SJCRH30 (cell line): ENCODE measurements at regions not wholly inside any gene's neighbourhood (a gene's known extent, or its start where the extent isn't known, plus 50 kb on each side); places are given as distances from the start of the nearest gene placed in this dataset.

Experiments
- DNase-seq, 2 experiments: peaks; one replicate each; pipeline ENCODE4 v3.0.0-alpha.2; 2015 to 2020
- H3K27ac ChIP-seq: fragments of 250-450 bp; sonication (Bioruptor Pico); 2 replicates; pipeline ENCODE4 v1.5.1; 2020; ENCODE audit warnings: mild to moderate bottlenecking, moderate library complexity
- H3K27me3 ChIP-seq: fragments of 250-450 bp; sonication (Bioruptor Pico); 2 replicates; pipeline ENCODE4 v1.5.1; 2020; ENCODE audit warnings: mild to moderate bottlenecking, moderate library complexity
- H3K36me3 ChIP-seq: fragments of 250-450 bp; sonication (Bioruptor Pico); 2 replicates; pipeline ENCODE4 v1.5.1; 2020; ENCODE audit warnings: mild to moderate bottlenecking, moderate library complexity
- H3K4me1 ChIP-seq: fragments of 250-450 bp; sonication (Bioruptor Pico); 2 replicates; pipeline ENCODE4 v1.5.1; 2020; ENCODE audit warnings: mild to moderate bottlenecking, moderate library complexity
- H3K4me3 ChIP-seq: fragments of 250-450 bp; sonication (Bioruptor Pico); 2 replicates; pipeline ENCODE4 v1.5.1; 2020; ENCODE audit warnings: mild to moderate bottlenecking, moderate library complexity
- H3K9me3 ChIP-seq: fragments of 250-450 bp; sonication (Bioruptor Pico); replicated peaks from 2 replicates; pipeline ENCODE4 v1.5.1; 2020; ENCODE audit warnings: mild to moderate bottlenecking, moderate library complexity

DNA sequence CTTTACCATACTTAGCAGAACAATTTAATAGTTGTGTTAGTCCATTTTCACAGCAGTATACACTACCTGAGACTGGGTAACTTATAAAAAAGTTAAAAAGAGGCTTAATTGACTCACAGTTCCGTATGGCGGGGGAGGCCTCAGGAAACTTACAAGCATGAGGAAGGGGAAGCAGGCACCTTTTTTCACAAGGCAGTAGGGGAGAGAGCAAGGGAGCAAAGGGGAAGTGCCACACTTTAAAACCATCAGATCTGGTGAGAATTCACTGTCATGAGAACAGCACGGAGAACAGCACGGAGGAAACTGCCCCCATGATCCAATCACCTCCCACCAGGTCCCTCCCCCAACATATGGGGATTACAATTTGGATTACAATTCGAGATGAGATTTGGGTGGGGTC lies 269.9 kb downstream of the MTRR start:
- Histone ChIP-seq H3K9me3 (no peaks in the 10 kb centered on the region), H3K27ac (no peak overlapping the region), H3K4me1 (no peaks in the 10 kb centered on the region), H3K27me3 (no peaks in the 10 kb centered on the region), H3K4me3 (no peak overlapping the region), H3K36me3 (no peaks in the 10 kb centered on the region)
- DNase-seq: no peak

DNA sequence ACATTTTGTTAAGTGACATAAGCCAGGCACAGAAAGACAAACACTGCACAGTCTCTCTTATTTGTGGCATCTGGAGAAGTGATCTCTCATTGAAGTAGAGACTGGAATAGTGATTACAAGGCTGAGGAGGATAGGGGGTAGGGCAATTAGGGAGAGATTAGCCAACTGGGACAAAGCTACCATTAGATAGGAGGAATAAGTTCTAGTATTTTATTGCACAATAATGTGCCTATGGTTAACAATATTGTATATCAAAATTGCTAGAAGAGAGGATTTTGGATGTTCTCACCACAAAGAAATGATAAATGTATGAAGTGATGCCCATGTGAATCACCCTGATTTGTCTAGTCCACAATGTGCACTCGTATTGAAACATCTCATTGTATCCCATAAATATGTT lies 281.8 kb downstream of the MTRR start:
- no peaks in the 10 kb centered on the region for H3K9me3 ChIP-seq
- no peaks in the 10 kb centered on the region for H3K36me3 ChIP-seq

DNA sequence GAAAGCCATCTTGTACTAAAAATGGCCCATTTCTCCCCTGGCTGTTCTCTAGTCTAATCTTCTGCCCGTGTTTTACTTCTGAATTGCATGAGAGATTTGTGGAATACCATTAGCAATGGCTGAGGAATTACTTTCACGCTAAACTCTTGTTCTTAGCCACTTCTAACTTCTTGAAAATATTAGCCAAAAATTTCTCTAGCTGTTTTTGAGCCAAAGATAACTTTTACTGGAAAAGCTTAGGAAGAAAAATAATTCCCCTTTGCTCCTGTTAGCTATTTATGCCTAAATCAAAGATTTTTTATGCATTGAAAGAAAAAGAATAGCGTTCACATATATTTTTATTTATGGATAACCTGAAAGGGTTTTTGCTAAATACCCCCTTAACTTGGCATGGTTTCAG lies 287.8 kb downstream of the MTRR start:
- Histone ChIP-seq H3K4me3 (no peak overlapping the region), H3K9me3 (no peaks in the 10 kb centered on the region), H3K4me1 (no peaks in the 10 kb centered on the region), H3K27me3 (no peaks in the 10 kb centered on the region), H3K27ac (no peak overlapping the region), H3K36me3 (no peaks in the 10 kb centered on the region)
- DNase-seq: no peak

More for the DNA sequence above, 281.8 kb downstream of the MTRR start:
- no peak overlapping the region for H3K27ac ChIP-seq
- H3K4me3 ChIP-seq: no peak overlapping the region
- H3K27me3 ChIP-seq: no peaks in the 10 kb centered on the region
- no peak for DNase-seq
- H3K4me1 ChIP-seq: no peaks in the 10 kb centered on the region

DNA sequence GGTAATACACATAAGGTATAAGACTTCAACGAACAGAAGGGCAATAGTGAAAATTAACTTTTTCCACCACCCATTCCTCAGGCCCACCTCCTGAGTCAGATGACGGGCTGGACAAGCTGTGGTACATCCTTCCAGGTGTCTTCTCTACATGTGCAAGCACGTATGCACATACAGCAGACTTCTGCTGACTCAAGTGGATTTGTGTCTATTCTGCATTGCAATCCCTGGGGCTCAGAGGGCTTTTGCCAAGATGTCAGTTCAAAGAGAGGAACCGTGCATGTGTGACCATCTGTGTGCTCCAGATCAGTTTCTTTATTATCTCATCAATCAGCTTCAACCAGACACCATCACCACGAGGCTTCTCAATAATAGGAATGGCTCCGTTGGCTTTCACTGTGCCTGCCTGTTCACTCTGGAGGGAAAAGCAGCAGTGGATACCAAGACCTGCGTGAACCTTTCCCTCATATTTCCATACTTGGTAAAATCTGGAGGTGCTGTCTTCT lies 288.4 kb downstream of the MTRR start:
- H3K4me1 ChIP-seq: no peaks in the 10 kb centered on the region
- H3K4me3 ChIP-seq: no peak overlapping the region
- H3K27me3 ChIP-seq: no peaks in the 10 kb centered on the region
- H3K27ac ChIP-seq: no peak overlapping the region
- H3K9me3 ChIP-seq: no peaks in the 10 kb centered on the region
- no peaks in the 10 kb centered on the region for H3K36me3 ChIP-seq
- no peak for DNase-seq

DNA sequence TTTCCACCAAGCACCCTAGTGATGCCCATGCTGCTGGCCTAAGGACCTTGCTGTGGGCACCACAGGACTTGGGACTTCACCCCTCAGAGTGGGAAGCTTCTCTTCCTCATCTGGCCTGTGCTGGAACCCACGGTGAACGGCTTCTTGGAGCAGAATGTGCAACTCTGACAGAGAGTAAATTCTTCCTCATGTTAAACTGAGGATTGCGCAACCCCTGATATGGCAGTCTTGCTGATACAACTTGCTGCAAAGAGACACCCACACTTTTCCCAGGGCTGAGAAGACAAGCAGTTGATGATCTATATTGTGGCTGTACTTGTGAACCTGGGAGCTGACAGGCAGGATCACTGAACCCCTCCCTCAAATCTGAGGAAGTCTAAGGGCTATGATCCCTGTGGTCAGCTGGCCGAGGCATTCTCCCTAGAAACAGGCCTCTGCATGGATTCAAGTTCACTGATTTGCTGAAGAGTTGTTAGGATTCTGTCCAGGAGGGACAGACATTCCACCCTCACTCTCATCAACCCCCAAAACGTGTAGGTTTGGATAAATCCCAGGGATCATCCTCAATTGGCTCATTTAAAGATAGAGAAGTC lies 307.2 kb downstream of the MTRR start:
- Histone ChIP-seq H3K4me3 (no peak overlapping the region), H3K4me1 (no peaks in the 10 kb centered on the region), H3K36me3 (no peaks in the 10 kb centered on the region), H3K9me3 (no peaks in the 10 kb centered on the region), H3K27ac (no peak overlapping the region), H3K27me3 (no peaks in the 10 kb centered on the region)
- no peak for DNase-seq

DNA sequence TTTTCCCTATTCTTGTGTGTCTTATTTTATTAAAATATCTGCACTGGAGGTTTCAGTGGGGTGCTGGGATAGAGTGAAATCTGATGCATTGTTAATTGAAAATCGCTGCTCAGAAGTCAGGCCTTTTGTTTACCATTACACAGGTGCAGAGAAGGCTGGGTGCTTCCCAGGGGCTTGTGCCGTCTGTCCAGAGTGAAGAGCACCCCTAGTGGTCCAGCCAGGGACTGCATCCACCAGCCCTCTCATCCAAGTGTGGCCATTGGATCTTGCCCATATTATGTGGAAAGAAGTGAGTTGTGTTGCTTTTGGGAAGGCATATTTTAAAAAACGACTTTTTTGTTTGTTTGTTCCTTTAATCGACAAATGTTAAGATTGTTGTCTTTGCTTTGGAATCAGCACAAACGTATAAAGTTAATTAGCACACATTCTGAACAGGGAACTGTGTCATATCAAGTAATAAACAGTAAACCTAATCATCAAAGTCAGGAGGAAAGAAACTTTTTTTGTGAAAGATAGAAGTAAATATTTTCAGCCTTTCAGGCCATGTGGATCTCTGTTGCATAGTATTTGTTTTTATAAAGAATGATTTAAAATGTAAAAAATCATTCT lies 315.6 kb downstream of the MTRR start:
- Histone ChIP-seq H3K4me1 (no peaks in the 10 kb centered on the region), H3K36me3 (no peaks in the 10 kb centered on the region), H3K9me3 (no peaks in the 10 kb centered on the region), H3K4me3 (no peak overlapping the region), H3K27ac (no peak overlapping the region), H3K27me3 (no peaks in the 10 kb centered on the region)
- peak; percentile 44 to 66 for DNase-seq

DNA sequence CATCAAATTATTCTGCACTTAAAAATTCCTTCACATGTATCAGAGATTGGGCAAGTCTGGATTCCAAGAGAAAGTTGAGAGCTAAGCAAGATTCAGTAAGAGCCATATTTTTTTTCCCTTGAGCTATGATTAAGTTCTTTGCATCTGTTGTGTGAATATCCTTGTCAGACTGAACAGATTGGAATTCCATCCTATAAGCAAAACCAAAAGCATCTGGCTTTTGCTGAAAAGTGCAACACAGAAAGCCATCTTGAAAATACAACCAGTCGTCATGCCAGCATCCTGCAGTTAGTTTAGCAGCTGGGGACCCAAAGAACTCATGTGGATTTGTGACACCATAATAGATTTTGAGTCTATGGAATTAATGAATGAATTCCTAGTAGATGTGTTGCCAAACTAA lies 316.9 kb downstream of the MTRR start:
- no peaks in the 10 kb centered on the region for H3K9me3 ChIP-seq
- H3K27me3 ChIP-seq: no peaks in the 10 kb centered on the region
- no peak overlapping the region for H3K27ac ChIP-seq
- H3K4me1 ChIP-seq: no peaks in the 10 kb centered on the region
- DNase-seq: no peak
- no peak overlapping the region for H3K4me3 ChIP-seq
- H3K36me3 ChIP-seq: no peaks in the 10 kb centered on the region

DNA sequence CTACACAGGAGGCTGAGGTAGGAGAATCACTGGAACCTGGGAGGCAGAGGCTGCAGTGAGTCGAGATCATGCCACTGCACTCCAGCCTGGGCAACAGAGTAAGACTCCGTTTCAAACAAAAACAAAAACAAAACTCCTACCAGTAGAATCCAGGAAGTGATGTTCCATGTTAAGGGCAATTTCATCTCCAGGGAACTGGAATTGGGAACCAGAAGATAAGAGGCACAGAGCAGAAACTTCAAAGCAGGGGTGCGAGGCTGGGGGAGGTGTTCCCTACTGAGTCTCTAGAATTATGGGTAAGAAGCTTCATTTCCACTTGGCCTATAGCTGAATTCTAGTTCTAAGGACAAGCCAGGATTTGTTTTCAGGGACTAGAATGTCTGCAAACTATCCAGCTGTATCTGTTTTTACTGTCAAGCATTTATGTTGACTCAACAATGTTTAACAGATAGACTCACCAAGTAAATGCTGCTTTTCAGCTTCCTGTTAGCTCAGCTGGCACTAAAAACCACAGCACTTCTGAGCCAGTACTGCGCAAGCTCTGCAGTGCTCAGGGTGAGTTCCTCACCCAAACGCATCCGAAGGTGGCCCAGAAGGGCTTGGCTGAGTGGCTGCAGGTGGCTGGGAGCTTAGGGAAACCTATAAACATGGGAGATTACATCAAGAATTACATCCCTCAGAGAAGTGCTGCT lies 320.1 kb downstream of the MTRR start:
- Histone ChIP-seq H3K9me3 (no peaks in the 10 kb centered on the region), H3K27ac (no peak overlapping the region), H3K36me3 (no peaks in the 10 kb centered on the region), H3K27me3 (no peaks in the 10 kb centered on the region), H3K4me1 (no peaks in the 10 kb centered on the region), H3K4me3 (no peak overlapping the region)
- DNase-seq: no peak

DNA sequence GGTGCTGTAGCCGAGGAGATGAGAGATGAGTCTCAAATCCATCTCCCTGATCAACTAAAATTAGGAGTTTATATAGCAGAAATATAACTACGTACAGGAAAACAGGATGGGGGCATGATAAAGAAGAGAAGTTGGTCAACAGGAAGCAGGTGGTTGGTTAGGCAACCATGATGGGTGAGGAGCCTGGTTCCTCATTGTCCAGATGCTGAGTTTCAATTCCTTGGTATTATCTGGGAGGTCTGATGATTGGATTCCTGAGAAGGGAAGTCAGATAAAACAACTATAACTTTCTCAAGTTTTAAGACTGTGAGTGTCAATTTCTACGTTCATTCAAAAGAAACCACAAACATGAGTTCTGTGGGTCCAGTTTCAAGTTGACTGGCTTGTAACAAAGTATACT lies 323.9 kb downstream of the MTRR start:
- Histone ChIP-seq H3K4me1 (no peaks in the 10 kb centered on the region), H3K36me3 (no peaks in the 10 kb centered on the region), H3K4me3 (no peak overlapping the region), H3K27me3 (no peaks in the 10 kb centered on the region), H3K27ac (no peak overlapping the region), H3K9me3 (no peaks in the 10 kb centered on the region)
- no peak for DNase-seq

DNA sequence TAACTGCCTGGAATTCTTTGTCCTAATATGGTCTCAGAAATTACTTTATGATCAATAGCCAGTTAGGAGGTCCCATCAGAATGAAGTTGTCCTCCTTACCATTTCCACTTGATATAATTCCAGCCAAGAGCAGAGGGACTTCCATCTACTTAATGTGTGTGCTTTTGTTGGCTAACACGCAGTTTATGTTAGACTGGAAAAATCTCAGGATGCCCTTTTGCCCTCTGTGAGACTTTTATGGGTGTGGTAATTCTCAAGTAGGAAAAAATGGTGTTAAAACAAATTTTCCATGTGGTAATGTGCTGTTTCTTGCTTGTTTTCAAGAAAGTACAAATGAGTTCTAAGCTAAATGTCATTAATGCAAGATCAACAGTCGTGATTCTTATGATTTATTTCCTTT lies 327.1 kb downstream of the MTRR start:
- no peaks in the 10 kb centered on the region for H3K9me3 ChIP-seq
- H3K4me3 ChIP-seq: no peak overlapping the region
- H3K36me3 ChIP-seq: no peaks in the 10 kb centered on the region
- H3K27ac ChIP-seq: no peak overlapping the region
- no peaks in the 10 kb centered on the region for H3K27me3 ChIP-seq
- H3K4me1 ChIP-seq: no peaks in the 10 kb centered on the region
- DNase-seq: no peak

DNA sequence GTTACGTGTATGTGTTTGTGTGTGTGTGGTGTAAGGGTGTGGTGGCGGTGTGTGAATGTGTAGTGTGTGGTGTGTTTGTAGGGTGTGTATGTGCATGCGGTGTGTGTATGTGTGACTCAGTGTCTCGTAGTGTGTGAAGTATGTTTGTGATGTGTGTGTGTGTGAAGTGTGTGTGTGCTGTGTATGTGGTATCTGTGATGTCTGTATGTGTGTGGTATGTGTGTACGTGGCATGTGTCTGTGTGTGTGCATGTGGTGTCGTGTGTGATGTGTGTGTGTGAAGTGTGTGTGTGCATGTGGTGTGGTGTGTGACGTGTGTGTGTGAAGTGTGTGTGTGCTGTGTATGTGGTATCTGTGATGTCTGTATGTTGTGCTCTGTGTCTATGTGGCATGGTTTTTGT lies 339.4 kb downstream of the MTRR start:
- Histone ChIP-seq H3K27ac (no peak overlapping the region), H3K4me1 (no peaks in the 10 kb centered on the region), H3K27me3 (no peaks in the 10 kb centered on the region), H3K36me3 (no peaks in the 10 kb centered on the region), H3K9me3 (no peaks in the 10 kb centered on the region), H3K4me3 (no peak overlapping the region)
- no peak for DNase-seq

DNA sequence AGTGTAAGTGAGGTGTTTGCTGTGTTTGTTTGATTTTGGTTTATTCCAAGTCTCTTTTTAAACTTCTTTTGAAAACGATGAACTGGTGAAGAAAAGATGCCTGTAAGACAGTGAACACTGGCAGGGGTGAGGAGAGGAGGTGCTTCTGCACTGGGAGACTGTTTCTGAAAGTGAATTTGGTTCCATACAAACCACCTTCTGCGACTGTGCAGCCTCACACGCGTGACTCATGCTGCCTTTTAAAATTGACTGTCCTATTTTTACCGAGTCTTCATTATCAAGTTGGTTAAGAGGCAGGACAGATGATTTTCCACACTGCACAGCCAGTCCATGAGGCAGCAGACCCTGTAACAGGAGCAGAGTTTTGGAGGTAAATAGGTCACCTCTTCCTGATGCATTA lies 340.6 kb downstream of the MTRR start:
- Histone ChIP-seq H3K4me3 (no peak overlapping the region), H3K27me3 (no peaks in the 10 kb centered on the region)
- no peak for DNase-seq

DNA sequence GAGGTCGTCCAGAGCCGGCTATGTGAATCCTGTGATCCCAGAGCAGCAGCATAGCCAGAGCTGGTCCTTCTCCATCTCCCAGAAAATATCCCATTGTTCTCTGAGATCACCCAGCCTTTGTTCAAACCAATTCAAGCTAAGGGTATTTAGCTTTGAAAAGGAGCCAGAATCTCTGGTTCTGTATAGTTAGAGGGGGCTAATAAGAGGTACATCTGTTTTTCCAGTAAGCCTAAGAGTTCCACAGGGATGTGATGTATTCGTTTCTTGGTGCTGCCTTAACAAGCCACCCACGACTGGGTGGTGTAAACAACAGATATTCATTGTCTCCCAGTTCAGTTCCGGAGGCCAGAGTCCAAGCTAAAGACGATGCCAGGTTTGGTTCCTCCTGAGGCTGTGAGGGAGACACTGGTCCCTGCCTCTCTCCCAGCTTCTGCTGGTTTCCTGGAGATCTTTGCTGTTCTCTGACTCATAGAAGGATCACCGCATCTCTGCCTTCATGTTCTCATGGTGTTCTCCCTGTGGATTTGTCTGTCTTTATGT lies 344.8 kb downstream of the MTRR start:
- no peaks in the 10 kb centered on the region for H3K4me1 ChIP-seq
- H3K9me3 ChIP-seq: no peaks in the 10 kb centered on the region
- no peaks in the 10 kb centered on the region for H3K36me3 ChIP-seq
- H3K4me3 ChIP-seq: no peak overlapping the region
- no peaks in the 10 kb centered on the region for H3K27me3 ChIP-seq
- H3K27ac ChIP-seq: no peak overlapping the region
- DNase-seq: no peak

More for the DNA sequence above, 340.6 kb downstream of the MTRR start:
- H3K36me3 ChIP-seq: no peaks in the 10 kb centered on the region
- H3K4me1 ChIP-seq: no peaks in the 10 kb centered on the region
- H3K27ac ChIP-seq: no peak overlapping the region
- H3K9me3 ChIP-seq: no peaks in the 10 kb centered on the region

DNA sequence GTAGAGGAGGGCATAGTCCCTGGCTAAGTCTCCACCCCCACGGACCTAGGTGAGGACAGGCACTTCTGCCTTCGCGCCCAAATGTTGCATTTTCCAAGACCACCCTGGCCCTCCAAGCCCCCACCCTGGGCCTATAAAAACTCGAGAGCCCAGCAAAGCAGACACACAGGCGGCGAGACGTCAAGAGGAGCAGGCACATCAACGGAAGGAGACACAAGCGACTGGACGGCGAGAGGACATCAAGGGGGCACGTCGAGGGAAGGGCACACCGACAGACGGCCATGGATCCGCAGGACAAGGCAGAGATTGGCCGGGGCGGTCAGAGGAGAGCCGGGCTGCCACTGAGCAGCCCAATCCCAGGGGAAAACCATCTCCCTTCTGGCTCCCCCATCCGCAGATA lies 348.0 kb downstream of the MTRR start:
- no peak for DNase-seq
- H3K27ac ChIP-seq: no peak overlapping the region
- H3K4me1 ChIP-seq: no peaks in the 10 kb centered on the region
- no peaks in the 10 kb centered on the region for H3K27me3 ChIP-seq
- no peaks in the 10 kb centered on the region for H3K36me3 ChIP-seq
- no peaks in the 10 kb centered on the region for H3K9me3 ChIP-seq
- no peak overlapping the region for H3K4me3 ChIP-seq

DNA sequence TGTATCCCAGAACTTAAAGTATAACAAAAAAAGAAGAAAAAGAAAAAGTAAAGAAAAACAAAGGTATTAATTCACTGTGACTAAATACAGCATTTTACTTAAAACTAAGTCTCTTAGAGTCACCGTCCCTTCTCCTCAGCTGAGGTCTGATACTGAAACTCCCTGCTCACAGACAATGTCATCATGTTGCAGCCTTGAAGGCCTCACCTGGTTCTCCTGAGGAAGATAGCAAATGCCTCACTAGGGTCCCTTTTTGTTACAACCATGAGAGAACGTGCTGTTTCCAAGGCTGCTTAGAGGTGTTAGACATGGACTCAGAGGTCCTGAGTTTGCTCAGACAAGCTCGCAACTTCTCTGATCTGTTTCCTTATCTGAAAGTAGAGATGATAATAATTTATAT lies 357.2 kb downstream of the MTRR start:
- no peak overlapping the region for H3K27ac ChIP-seq
- H3K4me1 ChIP-seq: no peaks in the 10 kb centered on the region

More for the DNA sequence above, 357.2 kb downstream of the MTRR start:
- Histone ChIP-seq H3K9me3 (no peaks in the 10 kb centered on the region), H3K4me3 (no peak overlapping the region), H3K27me3 (no peaks in the 10 kb centered on the region), H3K36me3 (no peaks in the 10 kb centered on the region)
- no peak for DNase-seq
